OCI-LY1 (cell line): ENCODE measurements at regions not wholly inside any gene's neighbourhood (a gene's known extent, or its start where the extent isn't known, plus 50 kb on each side); places are given as distances from the start of the nearest gene placed in this dataset.

Source experiments
- EZH2 ChIP-seq: fragments of 200-600 bp; sonication (generic), shearing (Covaris generic); IDR thresholded peaks from 2 replicates; pipeline ENCODE4 v1.8.0; 2017; ENCODE audit warnings: borderline replicate concordance, mixed run types, mild to moderate bottlenecking, antibody characterized with exemption, low read length, moderate library complexity, mixed read lengths
- TF ChIP-seq, protein P1 (sequence below): fragments of 200-600 bp; sonication (generic), shearing (Covaris generic); IDR thresholded peaks from 2 replicates; pipeline ENCODE4 v1.5.1; 2017; ENCODE audit warnings: mild to moderate bottlenecking, antibody characterized with exemption, low read length, moderate library complexity, mixed read lengths

- TF ChIP-seq, protein P1, sequence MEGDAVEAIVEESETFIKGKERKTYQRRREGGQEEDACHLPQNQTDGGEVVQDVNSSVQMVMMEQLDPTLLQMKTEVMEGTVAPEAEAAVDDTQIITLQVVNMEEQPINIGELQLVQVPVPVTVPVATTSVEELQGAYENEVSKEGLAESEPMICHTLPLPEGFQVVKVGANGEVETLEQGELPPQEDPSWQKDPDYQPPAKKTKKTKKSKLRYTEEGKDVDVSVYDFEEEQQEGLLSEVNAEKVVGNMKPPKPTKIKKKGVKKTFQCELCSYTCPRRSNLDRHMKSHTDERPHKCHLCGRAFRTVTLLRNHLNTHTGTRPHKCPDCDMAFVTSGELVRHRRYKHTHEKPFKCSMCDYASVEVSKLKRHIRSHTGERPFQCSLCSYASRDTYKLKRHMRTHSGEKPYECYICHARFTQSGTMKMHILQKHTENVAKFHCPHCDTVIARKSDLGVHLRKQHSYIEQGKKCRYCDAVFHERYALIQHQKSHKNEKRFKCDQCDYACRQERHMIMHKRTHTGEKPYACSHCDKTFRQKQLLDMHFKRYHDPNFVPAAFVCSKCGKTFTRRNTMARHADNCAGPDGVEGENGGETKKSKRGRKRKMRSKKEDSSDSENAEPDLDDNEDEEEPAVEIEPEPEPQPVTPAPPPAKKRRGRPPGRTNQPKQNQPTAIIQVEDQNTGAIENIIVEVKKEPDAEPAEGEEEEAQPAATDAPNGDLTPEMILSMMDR: no peak
- no peak for TF ChIP-seq EZH2
Observed at GRCh38 chr15:60126200-60126599, 122.1 kb downstream of the FOXB1 start.
